GM12892 (cell line): ENCODE measurements at regions not wholly inside any gene's neighbourhood (a gene's known extent, or its start where the extent isn't known, plus 50 kb on each side); places are given as distances from the start of the nearest gene placed in this dataset.
"Not testable (repeated sequence)": the region's sequence is repeated elsewhere in the genome, so short reads cannot be mapped to it uniquely, and the experiment has no call there.

Experiments
- POLR2AphosphoS5 ChIP-seq: IDR thresholded peaks from 2 replicates; pipeline ENCODE4 v1.6.1; 2011; ENCODE audit warnings: low read depth, low read length, control low read depth
- TAF1 ChIP-seq: IDR thresholded peaks from 2 replicates; pipeline ENCODE4 v1.6.1; 2011; ENCODE audit warnings: low read depth, mild to moderate bottlenecking, control low read depth, low read length, borderline replicate concordance

GRCh38 chrX:97921223-97921622 lies 1037.5 kb downstream of the RPA4 start:
- TF ChIP-seq TAF1, POLR2AphosphoS5: not testable (repeated sequence)
